ENCODE measurements at regions not wholly inside any gene's neighbourhood (a gene's known extent, or its start where the extent isn't known, plus 50 kb on each side); places are given as distances from the start of the nearest gene placed in this dataset.

DNA sequence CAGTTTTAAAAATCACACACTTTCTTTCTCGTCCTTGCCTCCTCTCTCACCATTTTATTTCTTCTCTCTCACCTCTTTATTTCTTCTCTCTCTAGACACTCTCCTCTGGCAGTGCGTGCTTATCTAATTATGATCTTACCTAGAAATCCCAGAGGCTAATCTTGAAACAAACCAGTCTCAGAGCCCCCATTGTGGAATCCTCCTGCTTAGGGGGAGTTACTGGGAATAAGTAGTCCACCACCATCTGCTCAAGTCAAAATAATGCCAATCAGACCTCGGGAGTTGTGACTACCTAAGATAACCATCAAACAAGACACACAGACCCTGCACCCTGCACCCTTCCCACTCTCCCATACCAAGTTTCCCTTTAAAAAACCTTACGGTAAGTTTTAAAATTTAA lies 256.9 kb downstream of the POM121L12 start:
- Histone ChIP-seq H3K4me1 (no peaks in the 10 kb centered on the region), H3K4me3 (no peak overlapping the region), H3K27me3 (no peaks in the 10 kb centered on the region), H3K27ac (no peak overlapping the region), H3K9me3 (peaks cover 0 to 9% (median 0%) of the 10 kb centered on the region in 12 donors), H3K36me3 (no peaks in the 10 kb centered on the region)
- intact Hi-C loops (cut with DNase I), result no loop called here
- DNase-seq, result no peak
- 53 to 66% (median 62%) methylated on average over 4 of the region's 4 CpGs for WGBS, 4 donors
- TF ChIP-seq POLR2A (IDR thresholded peaks at IDR 0.05), result no peak
- TF ChIP-seq, protein P1, sequence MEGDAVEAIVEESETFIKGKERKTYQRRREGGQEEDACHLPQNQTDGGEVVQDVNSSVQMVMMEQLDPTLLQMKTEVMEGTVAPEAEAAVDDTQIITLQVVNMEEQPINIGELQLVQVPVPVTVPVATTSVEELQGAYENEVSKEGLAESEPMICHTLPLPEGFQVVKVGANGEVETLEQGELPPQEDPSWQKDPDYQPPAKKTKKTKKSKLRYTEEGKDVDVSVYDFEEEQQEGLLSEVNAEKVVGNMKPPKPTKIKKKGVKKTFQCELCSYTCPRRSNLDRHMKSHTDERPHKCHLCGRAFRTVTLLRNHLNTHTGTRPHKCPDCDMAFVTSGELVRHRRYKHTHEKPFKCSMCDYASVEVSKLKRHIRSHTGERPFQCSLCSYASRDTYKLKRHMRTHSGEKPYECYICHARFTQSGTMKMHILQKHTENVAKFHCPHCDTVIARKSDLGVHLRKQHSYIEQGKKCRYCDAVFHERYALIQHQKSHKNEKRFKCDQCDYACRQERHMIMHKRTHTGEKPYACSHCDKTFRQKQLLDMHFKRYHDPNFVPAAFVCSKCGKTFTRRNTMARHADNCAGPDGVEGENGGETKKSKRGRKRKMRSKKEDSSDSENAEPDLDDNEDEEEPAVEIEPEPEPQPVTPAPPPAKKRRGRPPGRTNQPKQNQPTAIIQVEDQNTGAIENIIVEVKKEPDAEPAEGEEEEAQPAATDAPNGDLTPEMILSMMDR (IDR thresholded peaks at IDR 0.05), result no peak
- ATAC-seq, result no peak

GRCh38 chr7:53302496-53303246 lies 267.2 kb downstream of the POM121L12 start:
- Histone ChIP-seq H3K36me3 (no peaks in the 10 kb centered on the region), H3K4me3 (no peak overlapping the region), H3K9me3 (no peaks in the 10 kb centered on the region), H3K27ac (no peak overlapping the region), H3K4me1 (no peaks in the 10 kb centered on the region), H3K27me3 (no peaks in the 10 kb centered on the region)
- ATAC-seq, result no peak
- DNase-seq, result no peak
- WGBS, 4 donors, result 64 to 83% (median 72%) methylated on average over 4 of the region's 4 CpGs
- intact Hi-C loops (cut with DNase I), result no loop called here
- TF ChIP-seq, protein P1 (IDR thresholded peaks at IDR 0.05), result no peak
- TF ChIP-seq POLR2A (IDR thresholded peaks at IDR 0.05), result no peak

GRCh38 chr7:53303781-53304180 lies 268.3 kb downstream of the POM121L12 start:
- Histone ChIP-seq H3K9me3 (no peaks in the 10 kb centered on the region), H3K27me3 (no peaks in the 10 kb centered on the region), H3K4me3 (no peak overlapping the region), H3K4me1 (no peaks in the 10 kb centered on the region), H3K27ac (no peak overlapping the region), H3K36me3 (no peaks in the 10 kb centered on the region)
- no peak for DNase-seq
- no peak for TF ChIP-seq POLR2A (IDR thresholded peaks at IDR 0.05)
- TF ChIP-seq, protein P1 (IDR thresholded peaks at IDR 0.05), result no peak
- ATAC-seq, result no peak
- WGBS, 4 donors, result 51 to 68% (median 59%) methylated on average over 2 of the region's 2 CpGs
- intact Hi-C loops (cut with DNase I), result no loop called here

DNA sequence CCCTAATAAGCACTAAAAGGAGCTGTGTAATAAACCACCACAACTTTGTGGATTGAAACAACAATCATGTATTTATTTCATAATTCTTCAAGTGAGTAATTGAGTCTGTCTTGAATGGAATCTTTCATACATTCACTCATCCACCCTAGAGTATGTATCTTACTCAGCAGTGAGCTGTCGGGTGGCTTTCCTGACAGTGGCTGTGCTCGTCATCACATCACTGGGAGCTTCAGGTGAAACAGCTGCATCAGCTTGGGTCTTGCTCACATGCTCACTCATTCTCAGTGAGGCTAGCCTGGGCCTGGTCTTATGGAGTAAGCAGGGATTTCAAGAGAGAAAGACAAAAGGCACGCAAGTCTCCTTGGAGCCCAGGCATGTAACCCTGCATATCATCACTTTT lies 271.4 kb downstream of the POM121L12 start:
- Histone ChIP-seq H3K27ac (no peak overlapping the region), H3K9me3 (no peaks in the 10 kb centered on the region), H3K4me1 (no peaks in the 10 kb centered on the region), H3K4me3 (no peak overlapping the region), H3K36me3 (no peaks in the 10 kb centered on the region), H3K27me3 (no peaks in the 10 kb centered on the region)
- intact Hi-C loops (cut with DNase I), result no loop called here
- 69 to 84% (median 83%) methylated on average over 3 of the region's 3 CpGs for WGBS, 4 donors
- TF ChIP-seq, protein P1 (IDR thresholded peaks at IDR 0.05), result no peak
- no peak for TF ChIP-seq POLR2A (IDR thresholded peaks at IDR 0.05)
- ATAC-seq (no peak), DNase-seq (no peak)
